ENCODE measurements at regions not wholly inside any gene's neighbourhood (a gene's known extent, or its start where the extent isn't known, plus 50 kb on each side); places are given as distances from the start of the nearest gene placed in this dataset.

- DNase-seq (ENCODE audit: low read depth, low spot score) (no peak), FAIRE-seq (no peak)
- dilution Hi-C loops (cut with MboI; ENCODE audit: extremely low pct_ligation_motif_present, low sequenced_read_pairs), result no loop called here
- TF ChIP-seq GATA2 (IDR thresholded peaks at IDR 0.05; ENCODE audit: insufficient read depth, insufficient read length, low read depth, low read length) (no peak), POLR2AphosphoS5 (IDR thresholded peaks at IDR 0.05; ENCODE audit: insufficient read depth, low read depth, low read length) (no peak), MYC (IDR thresholded peaks at IDR 0.05; ENCODE audit: low read depth, low read length) (no peak), EZH2 (IDR thresholded peaks at IDR 0.05; ENCODE audit: borderline replicate concordance, low read depth, low read length, severe bottlenecking) (no peak), POLR2A (IDR thresholded peaks at IDR 0.05; ENCODE audit: low read depth, low read length) (no peak)
- H2AFZ ChIP-seq (ENCODE audit: low read depth, low read length), result no peak overlapping the region
- intact Hi-C loops (cut with micrococcal nuclease), result no loop called here
- no peaks in the 10 kb centered on the region for H3K9me3 ChIP-seq (replicated peaks; ENCODE audit: control insufficient read depth, insufficient read depth, low read length)
- no peaks in the 10 kb centered on the region for H3K4me1 ChIP-seq (ENCODE audit: control insufficient read depth, extremely low read depth, insufficient read depth, low read length)
- POLR2A ChIA-PET, result no interaction called here
- H3K27me3 ChIP-seq (ENCODE audit: control insufficient read depth in 2 of 2, insufficient read depth in 2 of 2, low read length in 2 of 2), result no peaks in the 10 kb centered on the region
- no peaks in the 10 kb centered on the region for H3K79me2 ChIP-seq (ENCODE audit: control insufficient read depth, insufficient read depth, low read length)
- H3K27ac ChIP-seq (ENCODE audit: insufficient read depth, low read depth, low read length), result no peak overlapping the region
- no peak overlapping the region for H3K9ac ChIP-seq (replicated peaks; ENCODE audit: extremely low read depth, insufficient read depth, low read length)
- no peaks in the 10 kb centered on the region for H3K36me3 ChIP-seq (ENCODE audit: control insufficient read depth in 2 of 2, extremely low read depth in 1 of 2, insufficient read depth in 2 of 2, low read length in 2 of 2)
- BruUV-seq (replicated peaks), result no TSS peak
- no peaks in the 10 kb centered on the region for H3K9me1 ChIP-seq (replicated peaks; ENCODE audit: control insufficient read depth, extremely low read depth, insufficient read depth, low read length)
- CTCF ChIA-PET, result no interaction called here
- H3K4me3 ChIP-seq (replicated peaks in 1 of 3; ENCODE audit: insufficient read depth in 1 of 3, low read depth in 1 of 3, low read length in 3 of 3), result no peak overlapping the region
- H3K4me2 ChIP-seq (ENCODE audit: insufficient read depth, low read length), result no peak overlapping the region
- H4K20me1 ChIP-seq (replicated peaks; ENCODE audit: control insufficient read depth, extremely low read depth, insufficient read depth, low read length), result no peaks in the 10 kb centered on the region
Observed at GRCh38 chr9:88925481-88925880, 65.8 kb upstream of the S1PR3 start.

GRCh38 chr9:88926781-88927505 is 64.3 kb upstream of the S1PR3 start:
- Histone ChIP-seq H3K4me2 (ENCODE audit: insufficient read depth, low read length) (no peak overlapping the region), H3K9me3 (replicated peaks; ENCODE audit: control insufficient read depth, insufficient read depth, low read length) (no peaks in the 10 kb centered on the region), H3K36me3 (ENCODE audit: control insufficient read depth in 2 of 2, extremely low read depth in 1 of 2, insufficient read depth in 2 of 2, low read length in 2 of 2) (no peaks in the 10 kb centered on the region), H3K9me1 (replicated peaks; ENCODE audit: control insufficient read depth, extremely low read depth, insufficient read depth, low read length) (no peaks in the 10 kb centered on the region), H3K9ac (replicated peaks; ENCODE audit: extremely low read depth, insufficient read depth, low read length) (no peak overlapping the region), H3K79me2 (ENCODE audit: control insufficient read depth, insufficient read depth, low read length) (no peaks in the 10 kb centered on the region), H3K4me1 (ENCODE audit: control insufficient read depth, extremely low read depth, insufficient read depth, low read length) (no peaks in the 10 kb centered on the region), H3K27ac (ENCODE audit: insufficient read depth, low read depth, low read length) (no peak overlapping the region), H4K20me1 (replicated peaks; ENCODE audit: control insufficient read depth, extremely low read depth, insufficient read depth, low read length) (no peaks in the 10 kb centered on the region), H2AFZ (ENCODE audit: low read depth, low read length) (no peak overlapping the region), H3K4me3 (replicated peaks in 1 of 3; ENCODE audit: insufficient read depth in 1 of 3, low read depth in 1 of 3, low read length in 3 of 3) (no peak overlapping the region), H3K27me3 (ENCODE audit: control insufficient read depth in 2 of 2, insufficient read depth in 2 of 2, low read length in 2 of 2) (no peaks in the 10 kb centered on the region)
- TF ChIP-seq POLR2A (IDR thresholded peaks at IDR 0.05; ENCODE audit: low read depth, low read length) (no peak), CTCF (IDR thresholded peaks at IDR 0.05; ENCODE audit: extremely low read depth in 1 of 2, insufficient read depth in 1 of 2, low read depth in 1 of 2, low read length in 2 of 2) (no peak), GATA2 (IDR thresholded peaks at IDR 0.05; ENCODE audit: insufficient read depth, insufficient read length, low read depth, low read length) (no peak), POLR2AphosphoS5 (IDR thresholded peaks at IDR 0.05; ENCODE audit: insufficient read depth, low read depth, low read length) (no peak), JUN (IDR thresholded peaks at IDR 0.05; ENCODE audit: borderline replicate concordance, insufficient read depth, insufficient read length, low read depth) (no peak), MYC (IDR thresholded peaks at IDR 0.05; ENCODE audit: low read depth, low read length) (no peak), MAX (IDR thresholded peaks at IDR 0.05; ENCODE audit: insufficient read depth, insufficient read length) (no peak), FOS (IDR thresholded peaks at IDR 0.05; ENCODE audit: borderline replicate concordance, insufficient read depth, low read length) (no peak), EZH2 (IDR thresholded peaks at IDR 0.05; ENCODE audit: borderline replicate concordance, low read depth, low read length, severe bottlenecking) (no peak)
- FAIRE-seq, result no peak
- no TSS peak for BruUV-seq (replicated peaks)
- dilution Hi-C loops (cut with MboI; ENCODE audit: extremely low pct_ligation_motif_present, low sequenced_read_pairs), result no loop called here
- no peak for DNase-seq (ENCODE audit: low read depth, low spot score)
- POLR2A ChIA-PET, result no interaction called here
- CTCF ChIA-PET, result interaction anchor here (0.8 kb wide), 1 partner anchor 352 kb away, joined by 3 read pairs; no protein-coding TSS in a partner anchor
- intact Hi-C loops (cut with micrococcal nuclease), result no loop called here

Measured in endothelial cell of umbilical vein (primary cell).